HG02852 (cell line): ENCODE measurements at regions not wholly inside any gene's neighbourhood (a gene's known extent, or its start where the extent isn't known, plus 50 kb on each side); places are given as distances from the start of the nearest gene placed in this dataset.
"Not testable (repeated sequence)": the region's sequence is repeated elsewhere in the genome, so short reads cannot be mapped to it uniquely, and the experiment has no call there.

ENCODE experiments used
- ATAC-seq: cut with Tn5 transposase; IDR thresholded peaks from one replicate; pipeline ENCODE4 v1.9.1; 2021; ENCODE audit warnings: mild to moderate bottlenecking, moderate library complexity; ENCODE audit not compliant: unreplicated experiment

GRCh38 chr1:208977638-208978256, 605.8 kb upstream of the CAMK1G start:
- no peak for ATAC-seq

- ATAC-seq, result no peak
These were observed 603.7 kb upstream of the CAMK1G start for GRCh38 chr1:208979776-208980175.

GRCh38 chr1:208980605-208981004, 602.9 kb upstream of the CAMK1G start:
- ATAC-seq, result no peak

DNA sequence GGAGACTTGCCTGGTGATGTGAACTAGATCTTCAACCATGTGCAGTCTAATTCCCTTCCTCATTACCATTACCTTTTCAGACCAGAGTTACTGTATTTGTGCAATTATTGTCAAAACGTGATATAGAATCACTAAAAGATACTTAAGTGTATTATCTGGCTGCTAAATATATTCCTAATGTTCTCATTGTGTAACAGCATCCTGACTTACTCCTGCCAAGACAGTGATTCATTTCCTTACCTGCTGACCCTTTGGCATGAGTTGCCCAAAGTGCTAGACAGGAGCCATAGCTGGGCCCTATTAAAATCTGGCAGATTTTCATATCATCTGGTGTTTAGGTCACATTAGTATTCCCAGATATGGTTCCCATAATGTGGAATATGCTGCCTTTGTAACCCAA, 598.3 kb upstream of the CAMK1G start:
- ATAC-seq, result no peak

GRCh38 chr1:208988811-208989222, 594.7 kb upstream of the CAMK1G start:
- ATAC-seq, result peak; percentile 100

GRCh38 chr1:208990456-208990855, 593.1 kb upstream of the CAMK1G start:
- ATAC-seq, result no peak

DNA sequence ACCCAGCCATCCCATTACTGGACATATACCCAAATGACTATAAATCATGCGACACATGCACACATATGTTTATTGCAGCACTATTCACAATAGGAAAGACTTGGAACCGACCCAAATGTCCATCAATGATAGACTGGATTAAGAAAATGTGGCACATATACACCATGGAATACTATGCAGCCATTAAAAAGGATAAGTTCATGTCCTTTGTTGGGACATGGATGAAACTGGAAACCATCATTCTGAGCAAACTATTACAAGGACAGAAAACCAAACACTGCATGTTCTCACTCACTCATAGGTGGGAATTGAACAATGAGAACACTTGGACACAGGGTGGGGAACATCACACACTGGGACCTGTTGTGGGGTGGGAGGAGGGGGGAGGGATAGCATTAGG, 586.5 kb upstream of the CAMK1G start:
- ATAC-seq, result not testable (repeated sequence)

DNA sequence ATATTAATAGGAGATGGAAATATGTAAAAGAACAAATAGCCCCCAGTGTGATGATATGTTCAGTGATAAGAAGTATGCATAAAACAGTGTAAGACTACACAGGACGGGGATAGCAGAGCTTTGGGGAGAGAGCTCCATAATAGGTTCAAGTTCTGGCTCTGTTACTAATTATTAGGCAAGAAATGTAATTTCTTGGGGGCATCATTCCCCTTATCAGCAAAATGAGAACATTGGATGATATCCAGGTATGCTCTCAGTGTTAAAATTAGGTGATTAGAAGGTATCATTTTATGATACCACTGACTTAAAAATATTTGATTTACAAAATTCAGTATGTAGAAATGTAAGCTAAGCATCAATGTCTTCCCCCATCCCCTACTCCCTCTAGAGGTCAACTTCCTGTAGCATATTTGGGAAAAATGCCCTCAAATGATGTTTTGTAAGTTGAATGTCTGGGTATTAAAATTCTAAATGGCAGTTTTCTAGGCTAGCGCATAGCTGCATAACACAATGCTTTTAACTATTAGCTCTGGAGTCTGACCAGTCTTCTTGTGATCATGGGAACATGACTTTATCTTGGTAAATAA, 585.7 kb upstream of the CAMK1G start:
- ATAC-seq, result no peak

DNA sequence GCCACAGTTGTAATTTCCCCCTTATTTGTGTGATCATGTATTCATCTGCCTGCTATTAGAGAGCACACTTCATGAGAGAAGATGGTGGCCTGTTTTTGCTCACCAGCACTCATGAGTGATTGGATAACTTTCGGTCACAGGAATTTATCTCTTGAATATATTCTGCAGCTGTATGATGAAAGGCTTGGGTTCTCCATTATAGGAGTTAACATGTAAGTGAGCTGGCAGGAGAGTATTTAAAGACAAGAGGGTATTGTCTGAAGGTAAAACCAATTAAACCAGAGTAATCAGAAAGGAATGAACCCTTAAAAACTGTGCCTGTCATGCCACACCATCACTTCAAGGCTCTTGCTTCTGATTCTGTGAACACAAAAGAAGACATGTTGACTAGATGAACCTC, 574.9 kb upstream of the CAMK1G start:
- no peak for ATAC-seq

GRCh38 chr1:209010475-209011230, 572.9 kb upstream of the CAMK1G start:
- ATAC-seq, result no peak

- ATAC-seq, result no peak
These were observed 570.9 kb upstream of the CAMK1G start for GRCh38 chr1:209012443-209013196.

DNA sequence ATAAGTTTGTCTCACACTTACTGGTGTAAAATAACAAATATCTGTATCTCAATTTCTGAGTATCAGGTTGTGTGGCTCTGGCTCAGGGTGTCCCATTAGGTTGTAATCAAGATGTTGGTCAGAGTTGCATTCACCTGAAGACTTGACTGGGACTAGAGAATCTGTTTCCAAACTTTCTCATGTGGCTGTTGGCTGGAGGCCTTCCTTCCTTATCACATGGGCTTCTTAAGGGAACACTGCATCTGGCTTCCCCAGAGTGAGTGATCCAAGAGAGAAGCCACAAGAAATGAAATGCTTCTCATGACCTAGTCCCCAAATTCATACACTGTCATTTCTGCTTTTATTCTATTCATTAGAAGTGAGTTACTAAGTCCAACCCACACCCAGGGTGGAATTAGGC, 568.4 kb upstream of the CAMK1G start:
- no peak for ATAC-seq

DNA sequence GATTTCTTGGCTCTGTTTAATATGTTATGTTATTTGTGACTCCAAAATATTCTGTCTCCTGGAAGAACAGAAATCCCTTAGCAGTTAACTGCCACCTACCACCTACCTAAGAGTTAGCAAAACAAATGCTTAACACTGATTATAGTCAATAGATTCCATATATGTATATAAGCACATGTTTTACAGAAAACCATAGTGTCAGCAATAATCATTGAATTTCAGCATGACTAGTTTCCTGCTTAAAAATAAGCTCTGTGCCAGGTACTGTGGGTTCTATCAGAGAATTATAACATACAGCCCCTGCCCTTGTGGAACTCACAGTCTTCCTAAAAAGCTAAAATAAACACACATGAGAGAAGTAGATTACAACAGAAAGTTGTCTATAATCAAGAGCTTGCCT, 561.9 kb upstream of the CAMK1G start:
- ATAC-seq, result no peak

- no peak for ATAC-seq
These were observed 559.7 kb upstream of the CAMK1G start for GRCh38 chr1:209023790-209024189.

DNA sequence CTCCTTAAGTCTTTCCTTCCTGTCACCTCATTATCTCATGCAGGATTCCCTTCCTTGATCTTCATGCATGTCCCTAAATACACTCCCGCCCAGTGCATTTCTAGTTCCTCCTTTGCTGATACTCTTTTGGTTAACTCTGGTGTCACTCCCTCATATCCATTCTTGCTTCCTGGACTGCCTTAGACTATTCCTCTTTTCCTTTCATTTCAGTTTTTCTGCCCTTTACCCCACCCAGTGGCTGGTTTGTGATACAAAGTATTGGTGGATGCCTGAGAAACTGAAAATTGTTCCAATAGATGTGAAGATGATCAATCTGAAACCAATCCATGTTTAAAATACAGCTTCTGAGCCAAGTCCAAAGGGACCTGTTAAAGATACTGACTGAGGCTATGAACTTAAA, 553.8 kb upstream of the CAMK1G start:
- ATAC-seq, result no peak

GRCh38 chr1:209030454-209031167, 552.9 kb upstream of the CAMK1G start:
- ATAC-seq, result no peak

- ATAC-seq, result no peak
These were observed 546.5 kb upstream of the CAMK1G start for GRCh38 chr1:209037064-209037463.

GRCh38 chr1:209038316-209038715, 545.2 kb upstream of the CAMK1G start:
- ATAC-seq, result no peak

DNA sequence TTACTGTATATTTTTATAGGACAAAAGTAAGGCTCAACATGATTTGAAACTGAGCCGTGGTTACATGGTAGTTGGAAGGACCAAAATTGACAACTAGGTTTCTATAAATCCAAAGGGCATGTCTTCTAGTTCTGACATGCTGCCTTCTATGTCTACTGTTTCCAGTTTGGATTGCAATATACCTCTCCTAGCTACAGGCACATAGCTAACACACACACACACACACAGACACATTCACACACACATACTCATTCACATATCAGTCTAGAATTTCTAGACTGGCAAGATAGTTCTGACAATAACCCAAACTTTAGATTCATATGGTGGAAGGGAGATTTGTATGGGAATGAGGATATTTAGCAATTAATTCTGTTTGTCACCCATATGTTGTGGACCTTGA, 544.8 kb upstream of the CAMK1G start:
- no peak for ATAC-seq

- ATAC-seq, result no peak
These were observed 543.2 kb upstream of the CAMK1G start for GRCh38 chr1:209040351-209040750.

- no peak for ATAC-seq
These were observed 541.6 kb upstream of the CAMK1G start for GRCh38 chr1:209041927-209042326.
